BE2C (cell line): ENCODE measurements at regions not wholly inside any gene's neighbourhood (a gene's known extent, or its start where the extent isn't known, plus 50 kb on each side); places are given as distances from the start of the nearest gene placed in this dataset.

Source experiments
- DNase-seq: peaks from one replicate; pipeline ENCODE4 v3.0.0-alpha.2; 2020
- H3K27me3 ChIP-seq: fragments of 250-450 bp; sonication (Bioruptor Pico); 2 replicates; pipeline ENCODE4 v1.5.1; 2020; ENCODE audit warnings: mild to moderate bottlenecking
- H3K36me3 ChIP-seq: fragments of 250-450 bp; sonication (Bioruptor Pico); 2 replicates; pipeline ENCODE4 v1.5.1; 2020; ENCODE audit warnings: mild to moderate bottlenecking
- H3K4me1 ChIP-seq: fragments of 250-450 bp; sonication (Bioruptor Pico); 2 replicates; pipeline ENCODE4 v1.5.1; 2020
- H3K4me3 ChIP-seq: 2 replicates; pipeline ENCODE4 v1.5.1; 2011; ENCODE audit warnings: low read depth, low read length
- H3K9me3 ChIP-seq: fragments of 250-450 bp; sonication (Bioruptor Pico); 2 replicates; pipeline ENCODE4 v1.5.1; 2020
- CTCF ChIP-seq: IDR thresholded peaks from 2 replicates; pipeline ENCODE4 v1.5.1; 2012; ENCODE audit warnings: mild to moderate bottlenecking, low read depth, low read length

DNA sequence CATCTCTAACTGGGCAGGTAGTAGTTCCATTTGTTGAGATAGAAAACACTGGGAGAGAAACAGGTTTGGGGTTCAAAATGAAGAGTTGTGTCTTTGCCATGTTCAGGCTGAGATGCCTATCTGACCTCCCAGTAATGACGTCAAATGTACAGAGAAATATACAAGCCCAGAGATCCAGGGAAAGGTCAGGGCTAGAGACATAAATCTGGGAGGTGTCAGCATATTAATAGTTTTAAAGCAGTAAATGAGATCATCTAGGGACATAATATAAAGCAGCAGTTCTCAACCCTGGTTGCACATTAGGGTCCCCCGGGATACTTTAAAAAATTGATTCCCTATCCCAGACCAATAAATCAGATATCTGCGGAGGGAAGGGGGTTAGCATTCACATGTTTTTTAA, 501.5 kb downstream of the UQCRFS1 start:
- Histone ChIP-seq H3K4me3 (no peak overlapping the region), H3K9me3 (peaks cover 3% of the 10 kb centered on the region; the same call in 1 of the 2 replicates), H3K36me3 (no peaks in the 10 kb centered on the region), H3K4me1 (no peaks in the 10 kb centered on the region), H3K27me3 (no peaks in the 10 kb centered on the region)
- no peak for DNase-seq
- TF ChIP-seq CTCF, result no peak

DNA sequence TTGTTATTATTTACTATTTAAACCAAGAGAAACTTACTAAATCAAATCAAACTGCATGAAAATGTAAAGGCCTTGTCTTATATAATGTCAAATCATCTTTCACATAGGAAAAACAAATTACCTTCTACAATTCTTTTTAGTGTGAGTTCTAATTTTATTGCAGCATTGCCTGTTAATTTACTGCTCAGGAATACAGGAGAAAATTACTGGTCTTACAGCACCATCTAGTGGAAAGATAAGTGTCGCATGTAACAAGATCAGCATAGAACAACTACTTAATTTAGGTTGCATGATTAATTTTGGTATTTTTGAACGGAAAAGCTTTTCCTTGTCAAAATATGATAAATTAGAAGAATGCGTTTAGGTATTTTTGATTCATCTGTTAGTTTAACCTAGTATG, 502.7 kb downstream of the UQCRFS1 start:
- no peak for DNase-seq
- H3K4me1 ChIP-seq, result no peaks in the 10 kb centered on the region

GRCh38 chr19:28706693-28707092, 506.3 kb downstream of the UQCRFS1 start:
- no peak for DNase-seq
- Histone ChIP-seq H3K36me3 (no peaks in the 10 kb centered on the region), H3K27me3 (no peaks in the 10 kb centered on the region), H3K4me1 (no peaks in the 10 kb centered on the region), H3K9me3 (no peaks in the 10 kb centered on the region), H3K4me3 (no peak overlapping the region)
- no peak for TF ChIP-seq CTCF

More for the DNA sequence above, 502.7 kb downstream of the UQCRFS1 start:
- Histone ChIP-seq H3K9me3 (peaks cover 3% of the 10 kb centered on the region; the same call in 1 of the 2 replicates), H3K4me3 (no peak overlapping the region), H3K27me3 (no peaks in the 10 kb centered on the region), H3K36me3 (no peaks in the 10 kb centered on the region)
- TF ChIP-seq CTCF, result peak; percentile 54

- Histone ChIP-seq H3K9me3 (no peaks in the 10 kb centered on the region), H3K36me3 (no peaks in the 10 kb centered on the region), H3K4me1 (no peaks in the 10 kb centered on the region), H3K4me3 (no peak overlapping the region), H3K27me3 (no peaks in the 10 kb centered on the region)
- TF ChIP-seq CTCF, result no peak
- no peak for DNase-seq
Measured at GRCh38 chr19:28705008-28705407, 507.9 kb downstream of the UQCRFS1 start.

DNA sequence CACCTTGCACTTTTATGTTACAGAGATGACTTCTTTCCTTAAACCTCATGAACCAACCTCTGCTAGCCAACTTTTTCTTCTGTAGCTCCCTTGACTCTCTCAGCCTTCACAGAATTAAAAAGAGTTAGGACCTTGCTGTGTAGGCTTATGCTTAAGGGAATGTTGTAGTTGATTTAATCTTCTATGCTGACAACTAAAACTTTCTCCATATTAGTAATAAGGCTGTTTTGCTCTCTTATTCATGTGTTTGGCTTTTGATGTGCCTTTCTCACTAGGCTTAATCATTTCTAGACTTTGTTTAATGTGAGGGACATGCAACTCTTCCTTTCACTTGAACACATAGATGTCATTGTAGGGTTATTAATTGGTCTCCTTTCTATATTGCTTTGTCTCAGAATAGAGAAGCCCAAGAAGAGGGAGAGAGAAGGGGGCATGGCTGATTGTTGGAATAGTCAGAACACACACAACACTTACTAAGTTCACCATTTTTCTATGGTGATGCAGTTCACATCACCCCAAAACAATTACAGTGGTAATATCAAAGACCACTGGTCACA, 509.5 kb downstream of the UQCRFS1 start:
- Histone ChIP-seq H3K4me1 (no peaks in the 10 kb centered on the region), H3K27me3 (no peaks in the 10 kb centered on the region), H3K9me3 (no peaks in the 10 kb centered on the region), H3K36me3 (no peaks in the 10 kb centered on the region), H3K4me3 (no peak overlapping the region)
- TF ChIP-seq CTCF, result no peak
- DNase-seq, result no peak

- DNase-seq, result no peak
- TF ChIP-seq CTCF, result no peak
- H3K36me3 ChIP-seq, result no peaks in the 10 kb centered on the region
- no peak overlapping the region for H3K4me3 ChIP-seq
- H3K9me3 ChIP-seq, result no peaks in the 10 kb centered on the region
- no peaks in the 10 kb centered on the region for H3K27me3 ChIP-seq
- H3K4me1 ChIP-seq, result no peaks in the 10 kb centered on the region
Measured at GRCh38 chr19:28701491-28701890, 511.5 kb downstream of the UQCRFS1 start.
